MM.1S (cell line): ENCODE measurements at regions not wholly inside any gene's neighbourhood (a gene's known extent, or its start where the extent isn't known, plus 50 kb on each side); places are given as distances from the start of the nearest gene placed in this dataset.

ENCODE experiments used
- CTCF ChIP-seq: fragments of 300-600 bp; sonication (generic); IDR thresholded peaks from 2 replicates; pipeline ENCODE4 v1.5.1; 2016; ENCODE audit warnings: antibody characterized with exemption, low read length, mixed read lengths
- EZH2 ChIP-seq: fragments of 300-600 bp; sonication (generic); optimal IDR thresholded peaks from 2 replicates; pipeline ENCODE3; 2017; ENCODE audit warnings: low read depth, mild to moderate bottlenecking, antibody characterized with exemption, low read length, mixed read lengths

DNA sequence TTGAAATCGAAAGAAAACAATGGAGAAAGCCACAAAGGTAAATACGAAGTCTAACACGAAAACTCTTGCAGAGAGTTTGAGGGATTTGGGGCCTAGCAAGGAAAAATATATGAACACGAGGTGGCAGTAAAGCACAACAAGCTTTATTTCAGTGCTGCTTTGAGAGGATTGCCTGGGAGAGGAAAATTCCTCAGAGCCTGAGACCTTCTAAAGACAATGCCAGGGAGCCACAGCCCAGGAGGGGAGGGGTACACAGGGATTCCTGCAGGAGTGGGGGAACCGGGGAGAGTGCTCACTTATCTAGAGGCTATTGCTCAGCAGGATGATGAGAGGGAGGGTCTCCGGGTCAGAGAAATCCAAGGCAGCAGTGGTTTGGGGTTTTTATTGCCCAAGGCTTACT is 134.9 kb upstream of the ADCY2 start:
- no peak for TF ChIP-seq EZH2
- peak; percentile 78 for TF ChIP-seq CTCF
